Dermis microvascular lymphatic vessel endothelial cell (primary cell): ENCODE measurements at regions not wholly inside any gene's neighbourhood (a gene's known extent, or its start where the extent isn't known, plus 50 kb on each side); places are given as distances from the start of the nearest gene placed in this dataset.
A peak's percentile ranks its signal among the peaks of the same experiment; 100 is the strongest.
"Not testable (repeated sequence)": the region's sequence is repeated elsewhere in the genome, so short reads cannot be mapped to it uniquely, and the experiment has no call there.

Source experiments
- DNase-seq, 2 donors: peaks; one replicate each; pipeline versions ENCODE4 v3.0.0 to v3.0.0-alpha.2; 2010; ENCODE audit warnings: low read depth in 2 of 2

GRCh38 chr1:191483988-191484387 lies 674.3 kb upstream of the RGS18 start:
- no peak for DNase-seq

- no peak for DNase-seq
These were observed 668.0 kb upstream of the RGS18 start for GRCh38 chr1:191490303-191490702.

GRCh38 chr1:191495040-191495439 lies 663.2 kb upstream of the RGS18 start:
- DNase-seq: no peak

GRCh38 chr1:191498318-191498717 lies 659.9 kb upstream of the RGS18 start:
- peak in 1 of 2 donors; percentile 6 for DNase-seq

- no peak for DNase-seq
These were observed 659.4 kb upstream of the RGS18 start for GRCh38 chr1:191498825-191499224.

GRCh38 chr1:191504999-191505398 lies 653.3 kb upstream of the RGS18 start:
- DNase-seq: no peak

GRCh38 chr1:191508239-191508638 lies 650.0 kb upstream of the RGS18 start:
- no peak for DNase-seq

GRCh38 chr1:191511480-191511879 lies 646.8 kb upstream of the RGS18 start:
- not testable (repeated sequence) for DNase-seq

- no peak for DNase-seq
These were observed 640.4 kb upstream of the RGS18 start for GRCh38 chr1:191517826-191518225.

GRCh38 chr1:191519519-191519918 lies 638.7 kb upstream of the RGS18 start:
- DNase-seq: no peak

- DNase-seq: no peak
These were observed 637.9 kb upstream of the RGS18 start for GRCh38 chr1:191520345-191520744.

- DNase-seq: not testable (repeated sequence)
These were observed 632.3 kb upstream of the RGS18 start for GRCh38 chr1:191525944-191526343.

- DNase-seq: no peak
These were observed 630.0 kb upstream of the RGS18 start for GRCh38 chr1:191528275-191528674.

GRCh38 chr1:191530928-191531327 lies 627.3 kb upstream of the RGS18 start:
- DNase-seq: no peak

GRCh38 chr1:191533254-191533653 lies 625.0 kb upstream of the RGS18 start:
- DNase-seq: no peak

GRCh38 chr1:191536791-191537429 lies 621.4 kb upstream of the RGS18 start:
- DNase-seq: no peak

- DNase-seq: no peak
These were observed 616.5 kb upstream of the RGS18 start for GRCh38 chr1:191541758-191542157.

- no peak for DNase-seq
These were observed 615.8 kb upstream of the RGS18 start for GRCh38 chr1:191542444-191542843.

- no peak for DNase-seq
These were observed 611.5 kb upstream of the RGS18 start for GRCh38 chr1:191546803-191547202.

- DNase-seq: no peak
These were observed 607.2 kb upstream of the RGS18 start for GRCh38 chr1:191551019-191551418.

GRCh38 chr1:191558379-191558778 lies 599.9 kb upstream of the RGS18 start:
- DNase-seq: no peak

GRCh38 chr1:191561276-191561675 lies 597.0 kb upstream of the RGS18 start:
- DNase-seq: no peak

- DNase-seq: no peak
These were observed 594.0 kb upstream of the RGS18 start for GRCh38 chr1:191564275-191564674.

GRCh38 chr1:191572479-191572878 lies 585.8 kb upstream of the RGS18 start:
- no peak for DNase-seq
